Esophagus (tissue), 2 donors: ENCODE measurements at regions not wholly inside any gene's neighbourhood (a gene's known extent, or its start where the extent isn't known, plus 50 kb on each side); places are given as distances from the start of the nearest gene placed in this dataset.

Experiments used
- H3K27ac ChIP-seq, 2 donors: one replicate each; pipeline ENCODE4 v1.5.1; 2013; ENCODE audit warnings: low read depth in 2 of 2, mild to moderate bottlenecking in 2 of 2, inconsistent platforms in 1 of 2, low read length in 1 of 2, moderate library complexity in 1 of 2
- H3K27me3 ChIP-seq, 2 donors: one replicate each; pipeline ENCODE4 v1.6.1; 2013; ENCODE audit warnings: low read length in 2 of 2, control low read depth in 1 of 2, mild to moderate bottlenecking in 1 of 2; ENCODE audit not compliant: insufficient read depth in 2 of 2, control insufficient read depth in 1 of 2
- H3K36me3 ChIP-seq, 2 donors: one replicate each; pipeline ENCODE4 v1.6.1; 2013; ENCODE audit warnings: low read length in 1 of 2; ENCODE audit not compliant: control insufficient read depth in 2 of 2, insufficient read depth in 2 of 2
- H3K4me1 ChIP-seq, 2 donors: one replicate each; pipeline ENCODE4 v1.6.1; 2013; ENCODE audit warnings: low read length in 1 of 2; ENCODE audit not compliant: control insufficient read depth in 2 of 2, insufficient read depth in 2 of 2
- H3K4me3 ChIP-seq, 2 donors: one replicate each; pipeline ENCODE4 v1.5.1; 2013; ENCODE audit warnings: low read length in 2 of 2, mild to moderate bottlenecking in 2 of 2, low read depth in 1 of 2, moderate library complexity in 1 of 2
- H3K9me3 ChIP-seq, 2 donors: one replicate each; pipeline ENCODE4 v1.6.1; 2013; ENCODE audit warnings: mild to moderate bottlenecking in 2 of 2, low read depth in 1 of 2, low read length in 1 of 2, moderate library complexity in 1 of 2; ENCODE audit not compliant: control insufficient read depth in 2 of 2, insufficient read depth in 1 of 2
- WGBS, 2 donors: extraction: QIAGEN DNeasy Blood & Tissue Kit; methylation state at CpG; one replicate each; pipeline ENCODE4 v1.1.7; 2013; 5-methylcytosine and 5-hydroxymethylcytosine counted together
- donor health status: healthy with polysubstance abuse.
- donor health status: Bipolar disorder and iron deficiency.

- WGBS, 2 donors, result 74 to 88% methylated on average over 2 of the region's 2 CpGs
- no peaks in the 10 kb centered on the region for H3K4me1 ChIP-seq
- no peaks in the 10 kb centered on the region for H3K27me3 ChIP-seq
- no peak overlapping the region for H3K27ac ChIP-seq
- H3K4me3 ChIP-seq, result no peak overlapping the region
- H3K9me3 ChIP-seq, result no peaks in the 10 kb centered on the region
- H3K36me3 ChIP-seq, result no peaks in the 10 kb centered on the region
These were observed 399.0 kb upstream of the ARRDC4 start for GRCh38 chr15:97561529-97561928.

GRCh38 chr15:97563516-97563915 is 397.0 kb upstream of the ARRDC4 start:
- Histone ChIP-seq H3K27me3 (no peaks in the 10 kb centered on the region), H3K9me3 (no peaks in the 10 kb centered on the region), H3K36me3 (no peaks in the 10 kb centered on the region), H3K4me1 (no peaks in the 10 kb centered on the region), H3K4me3 (no peak overlapping the region), H3K27ac (no peak overlapping the region)
- WGBS, 2 donors, result 81 to 89% methylated on average over 3 of the region's 3 CpGs

- H3K36me3 ChIP-seq, result no peaks in the 10 kb centered on the region
- H3K9me3 ChIP-seq, result no peaks in the 10 kb centered on the region
- no peak overlapping the region for H3K4me3 ChIP-seq
- no peak overlapping the region for H3K27ac ChIP-seq
- no peaks in the 10 kb centered on the region for H3K4me1 ChIP-seq
- no peaks in the 10 kb centered on the region for H3K27me3 ChIP-seq
These were observed 393.5 kb upstream of the ARRDC4 start for GRCh38 chr15:97566961-97567360.

GRCh38 chr15:97567411-97567810 is 393.1 kb upstream of the ARRDC4 start:
- H3K4me3 ChIP-seq, result no peak overlapping the region
- H3K36me3 ChIP-seq, result no peaks in the 10 kb centered on the region
- no peak overlapping the region for H3K27ac ChIP-seq
- no peaks in the 10 kb centered on the region for H3K9me3 ChIP-seq
- no peaks in the 10 kb centered on the region for H3K27me3 ChIP-seq
- 42 to 70% methylated on average over 1 of the region's 1 CpG for WGBS, 2 donors
- no peaks in the 10 kb centered on the region for H3K4me1 ChIP-seq

- no peaks in the 10 kb centered on the region for H3K9me3 ChIP-seq
- no peak overlapping the region for H3K4me3 ChIP-seq
- no peak overlapping the region for H3K27ac ChIP-seq
- 47 to 65% methylated on average over 5 of the region's 5 CpGs for WGBS, 2 donors
- no peaks in the 10 kb centered on the region for H3K4me1 ChIP-seq
- no peaks in the 10 kb centered on the region for H3K27me3 ChIP-seq
- H3K36me3 ChIP-seq, result no peaks in the 10 kb centered on the region
These were observed 383.4 kb upstream of the ARRDC4 start for GRCh38 chr15:97576929-97577645.

- WGBS, 2 donors, result 92 to 94% methylated on average over 10 of the region's 10 CpGs
- Histone ChIP-seq H3K27ac (no peak overlapping the region), H3K4me1 (no peaks in the 10 kb centered on the region)
These were observed 375.1 kb upstream of the ARRDC4 start for GRCh38 chr15:97585408-97585807.

GRCh38 chr15:97592778-97593177 is 367.7 kb upstream of the ARRDC4 start:
- 79 to 84% methylated on average over 4 of the region's 4 CpGs for WGBS, 2 donors
- no peak overlapping the region for H3K27ac ChIP-seq
- no peaks in the 10 kb centered on the region for H3K9me3 ChIP-seq
- no peaks in the 10 kb centered on the region for H3K4me1 ChIP-seq
- H3K27me3 ChIP-seq, result no peaks in the 10 kb centered on the region
- H3K36me3 ChIP-seq, result no peaks in the 10 kb centered on the region
- no peak overlapping the region for H3K4me3 ChIP-seq

More at GRCh38 chr15:97585408-97585807, 375.1 kb upstream of the ARRDC4 start:
- no peaks in the 10 kb centered on the region for H3K27me3 ChIP-seq
- no peaks in the 10 kb centered on the region for H3K9me3 ChIP-seq
- no peaks in the 10 kb centered on the region for H3K36me3 ChIP-seq
- H3K4me3 ChIP-seq, result no peak overlapping the region

- Histone ChIP-seq H3K27ac (no peak overlapping the region), H3K36me3 (no peaks in the 10 kb centered on the region)
- 77 to 84% methylated on average over 5 of the region's 5 CpGs for WGBS, 2 donors
These were observed 362.7 kb upstream of the ARRDC4 start for GRCh38 chr15:97597801-97598200.

GRCh38 chr15:97598353-97598798 is 362.1 kb upstream of the ARRDC4 start:
- Histone ChIP-seq H3K4me1 (no peaks in the 10 kb centered on the region), H3K36me3 (no peaks in the 10 kb centered on the region), H3K9me3 (no peaks in the 10 kb centered on the region), H3K27me3 (no peaks in the 10 kb centered on the region), H3K27ac (no peak overlapping the region), H3K4me3 (no peak overlapping the region)
- WGBS, 2 donors, result 62 to 73% methylated on average over 6 of the region's 6 CpGs

More at GRCh38 chr15:97597801-97598200, 362.7 kb upstream of the ARRDC4 start:
- Histone ChIP-seq H3K4me1 (no peaks in the 10 kb centered on the region), H3K27me3 (no peaks in the 10 kb centered on the region), H3K9me3 (no peaks in the 10 kb centered on the region), H3K4me3 (no peak overlapping the region)

GRCh38 chr15:97600190-97600589 is 360.3 kb upstream of the ARRDC4 start:
- Histone ChIP-seq H3K4me3 (no peak overlapping the region), H3K36me3 (no peaks in the 10 kb centered on the region), H3K9me3 (no peaks in the 10 kb centered on the region), H3K27me3 (no peaks in the 10 kb centered on the region), H3K27ac (no peak overlapping the region), H3K4me1 (no peaks in the 10 kb centered on the region)
- WGBS, 2 donors, result 72 to 79% methylated on average over 5 of the region's 5 CpGs
